Activated CD8-positive, alpha-beta T cell treated with anti-CD3 and anti-CD28 coated beads, Interleukin-2, amount 10 ng/mL, durations not matched to agents 7 days and 5 days (primary cell): ENCODE measurements at regions not wholly inside any gene's neighbourhood (a gene's known extent, or its start where the extent isn't known, plus 50 kb on each side); places are given as distances from the start of the nearest gene placed in this dataset.
"Not testable (repeated sequence)": the region's sequence is repeated elsewhere in the genome, so short reads cannot be mapped to it uniquely, and the experiment has no call there.

Experiments
- ATAC-seq: fragments of 150-1000 bp; cut with Tn5 transposase; one replicate; pipeline ENCODE4 v1.10.0; 2021; ENCODE audit warnings: moderate library complexity
- CTCF ChIA-PET: fragments of 350-600 bp; sonication (Branson Sonifier 250); formaldehyde crosslinking; loops from one replicate; lab custom pipeline; 2021; ENCODE audit warnings: antibody characterized with exemption; lab: Charles Lee
- POLR2A ChIA-PET: fragments of 350-600 bp; sonication (Branson Sonifier 250); formaldehyde crosslinking; loops from one replicate; lab custom pipeline; 2021; ENCODE audit warnings: antibody characterized with exemption; lab: Charles Lee
- DNase-seq: peaks from one replicate; pipeline ENCODE4 v3.0.0-alpha.2; 2020
- H3K27ac Mint-ChIP-seq: one replicate; pipeline ENCODE4 v1.8.0; 2021; ENCODE audit warnings: mild to moderate bottlenecking, mixed read lengths
- H3K27me3 Mint-ChIP-seq: one replicate; pipeline ENCODE4 v1.8.0; 2021; ENCODE audit warnings: low read depth, mixed read lengths
- H3K36me3 Mint-ChIP-seq: one replicate; pipeline ENCODE4 v1.8.0; 2021; ENCODE audit warnings: low read depth, mixed read lengths
- H3K4me1 Mint-ChIP-seq: one replicate; pipeline ENCODE4 v1.8.0; 2021; ENCODE audit warnings: low read depth, mixed read lengths
- H3K4me3 Mint-ChIP-seq: one replicate; pipeline ENCODE4 v1.8.0; 2021; ENCODE audit warnings: mild to moderate bottlenecking, mixed read lengths
- H3K9me3 Mint-ChIP-seq: one replicate; pipeline ENCODE4 v1.8.0; 2022; ENCODE audit warnings: mixed read lengths; ENCODE audit not compliant: insufficient read depth

GRCh38 chr5:152736906-152737305, 331.8 kb upstream of the NMUR2 start:
- no peaks in the 10 kb centered on the region for H3K4me1 Mint-ChIP-seq
- DNase-seq (no peak), ATAC-seq (no peak)
- POLR2A ChIA-PET, result no interaction called here
- CTCF ChIA-PET, result no interaction called here
- H3K27me3 Mint-ChIP-seq, result no peaks in the 10 kb centered on the region
- H3K4me3 Mint-ChIP-seq, result no peak overlapping the region
- peaks cover 10% of the 10 kb centered on the region for H3K9me3 Mint-ChIP-seq
- H3K36me3 Mint-ChIP-seq, result no peaks in the 10 kb centered on the region
- no peak overlapping the region for H3K27ac Mint-ChIP-seq

- ATAC-seq, result no peak
- H3K27me3 Mint-ChIP-seq, result no peaks in the 10 kb centered on the region
- H3K4me1 Mint-ChIP-seq, result no peaks in the 10 kb centered on the region
- no peak overlapping the region for H3K4me3 Mint-ChIP-seq
- peaks cover 10% of the 10 kb centered on the region for H3K9me3 Mint-ChIP-seq
- ChIA-PET CTCF (no interaction called here), POLR2A (no interaction called here)
- no peak for DNase-seq
- H3K27ac Mint-ChIP-seq, result no peak overlapping the region
- H3K36me3 Mint-ChIP-seq, result no peaks in the 10 kb centered on the region
Observed at GRCh38 chr5:152739916-152740315, 334.8 kb upstream of the NMUR2 start.

- H3K27ac Mint-ChIP-seq, H3K9me3 Mint-ChIP-seq, CTCF ChIA-PET, H3K27me3 Mint-ChIP-seq, POLR2A ChIA-PET, ATAC-seq, H3K4me3 Mint-ChIP-seq, H3K4me1 Mint-ChIP-seq, H3K36me3 Mint-ChIP-seq, DNase-seq: not testable (repeated sequence)
Observed at GRCh38 chr5:152741126-152741525, 336.0 kb upstream of the NMUR2 start.

GRCh38 chr5:152787709-152788217, 382.7 kb upstream of the NMUR2 start:
- DNase-seq, H3K27me3 Mint-ChIP-seq, H3K36me3 Mint-ChIP-seq, H3K4me1 Mint-ChIP-seq, H3K4me3 Mint-ChIP-seq, H3K9me3 Mint-ChIP-seq, H3K27ac Mint-ChIP-seq, POLR2A ChIA-PET, ATAC-seq, CTCF ChIA-PET: not testable (repeated sequence)

GRCh38 chr5:152801886-152802285, 396.8 kb upstream of the NMUR2 start:
- H3K27ac Mint-ChIP-seq, result no peak overlapping the region
- H3K4me3 Mint-ChIP-seq, result no peak overlapping the region
- no peak for DNase-seq
- CTCF ChIA-PET, result no interaction called here
- ATAC-seq, result no peak
- no peaks in the 10 kb centered on the region for H3K27me3 Mint-ChIP-seq
- no peaks in the 10 kb centered on the region for H3K36me3 Mint-ChIP-seq
- POLR2A ChIA-PET, result no interaction called here
- peaks cover 5% of the 10 kb centered on the region for H3K9me3 Mint-ChIP-seq
- H3K4me1 Mint-ChIP-seq, result no peaks in the 10 kb centered on the region

GRCh38 chr5:152804179-152804578, 399.1 kb upstream of the NMUR2 start:
- no peak overlapping the region for H3K27ac Mint-ChIP-seq
- H3K4me3 Mint-ChIP-seq, result no peak overlapping the region
- peaks cover 9% of the 10 kb centered on the region for H3K9me3 Mint-ChIP-seq
- ChIA-PET POLR2A (no interaction called here), CTCF (no interaction called here)
- no peak for DNase-seq
- ATAC-seq, result no peak
- no peaks in the 10 kb centered on the region for H3K4me1 Mint-ChIP-seq
- no peaks in the 10 kb centered on the region for H3K36me3 Mint-ChIP-seq
- H3K27me3 Mint-ChIP-seq, result no peaks in the 10 kb centered on the region

- ATAC-seq, result no peak
- Mint-ChIP-seq H3K4me1 (no peaks in the 10 kb centered on the region), H3K9me3 (peaks cover 8% of the 10 kb centered on the region), H3K27ac (no peak overlapping the region), H3K4me3 (no peak overlapping the region), H3K36me3 (no peaks in the 10 kb centered on the region), H3K27me3 (no peaks in the 10 kb centered on the region)
- no peak for DNase-seq
- POLR2A ChIA-PET, result no interaction called here
- CTCF ChIA-PET, result no interaction called here
Observed at GRCh38 chr5:152811988-152812387, 406.9 kb upstream of the NMUR2 start.

- DNase-seq (no peak), ATAC-seq (no peak)
- CTCF ChIA-PET, result no interaction called here
- Mint-ChIP-seq H3K9me3 (peaks cover 5% of the 10 kb centered on the region), H3K36me3 (no peaks in the 10 kb centered on the region), H3K4me1 (no peaks in the 10 kb centered on the region), H3K27ac (no peak overlapping the region), H3K4me3 (no peak overlapping the region), H3K27me3 (no peaks in the 10 kb centered on the region)
- POLR2A ChIA-PET, result no interaction called here
Observed at GRCh38 chr5:152813526-152813925, 408.4 kb upstream of the NMUR2 start.

- CTCF ChIA-PET, result no interaction called here
- no peaks in the 10 kb centered on the region for H3K9me3 Mint-ChIP-seq
- no peak overlapping the region for H3K4me3 Mint-ChIP-seq
- no peak overlapping the region for H3K27ac Mint-ChIP-seq
- POLR2A ChIA-PET, result no interaction called here
- H3K36me3 Mint-ChIP-seq, result no peaks in the 10 kb centered on the region
- ATAC-seq (no peak), DNase-seq (no peak)
- H3K27me3 Mint-ChIP-seq, result no peaks in the 10 kb centered on the region
- H3K4me1 Mint-ChIP-seq, result no peaks in the 10 kb centered on the region
Observed at GRCh38 chr5:152819891-152820290, 414.8 kb upstream of the NMUR2 start.

- Mint-ChIP-seq H3K9me3 (no peaks in the 10 kb centered on the region), H3K4me3 (no peak overlapping the region)
- POLR2A ChIA-PET, result no interaction called here
Observed at GRCh38 chr5:152824316-152824715, 419.2 kb upstream of the NMUR2 start.

GRCh38 chr5:152838241-152838786, 433.2 kb upstream of the NMUR2 start:
- POLR2A ChIA-PET, result no interaction called here

More at GRCh38 chr5:152824316-152824715, 419.2 kb upstream of the NMUR2 start:
- no peaks in the 10 kb centered on the region for H3K36me3 Mint-ChIP-seq
- no peaks in the 10 kb centered on the region for H3K27me3 Mint-ChIP-seq
- CTCF ChIA-PET, result no interaction called here
- ATAC-seq, result no peak
- no peaks in the 10 kb centered on the region for H3K4me1 Mint-ChIP-seq
- no peak for DNase-seq
- H3K27ac Mint-ChIP-seq, result no peak overlapping the region

GRCh38 chr5:152844713-152845112, 439.6 kb upstream of the NMUR2 start:
- DNase-seq (no peak), ATAC-seq (no peak)
- H3K27me3 Mint-ChIP-seq, result no peaks in the 10 kb centered on the region
- H3K4me1 Mint-ChIP-seq, result no peaks in the 10 kb centered on the region
- H3K4me3 Mint-ChIP-seq, result no peak overlapping the region
- no peak overlapping the region for H3K27ac Mint-ChIP-seq
- no peaks in the 10 kb centered on the region for H3K36me3 Mint-ChIP-seq
- H3K9me3 Mint-ChIP-seq, result no peaks in the 10 kb centered on the region
- ChIA-PET CTCF (no interaction called here), POLR2A (no interaction called here)

More at GRCh38 chr5:152838241-152838786, 433.2 kb upstream of the NMUR2 start:
- H3K27ac Mint-ChIP-seq, result no peak overlapping the region
- no peaks in the 10 kb centered on the region for H3K4me1 Mint-ChIP-seq
- no peaks in the 10 kb centered on the region for H3K36me3 Mint-ChIP-seq
- no peaks in the 10 kb centered on the region for H3K27me3 Mint-ChIP-seq
- CTCF ChIA-PET, result no interaction called here
- no peak for ATAC-seq
- no peak overlapping the region for H3K4me3 Mint-ChIP-seq
- H3K9me3 Mint-ChIP-seq, result peaks cover 3% of the 10 kb centered on the region
- no peak for DNase-seq

- Mint-ChIP-seq H3K36me3 (no peaks in the 10 kb centered on the region), H3K27me3 (no peaks in the 10 kb centered on the region), H3K27ac (no peak overlapping the region), H3K9me3 (no peaks in the 10 kb centered on the region), H3K4me1 (no peaks in the 10 kb centered on the region), H3K4me3 (no peak overlapping the region)
- ATAC-seq (no peak), DNase-seq (no peak)
- POLR2A ChIA-PET, result no interaction called here
- CTCF ChIA-PET, result no interaction called here
Observed at GRCh38 chr5:152853361-152853760, 448.3 kb upstream of the NMUR2 start.
